ENCODE measurements at regions not wholly inside any gene's neighbourhood (a gene's known extent, or its start where the extent isn't known, plus 50 kb on each side); places are given as distances from the start of the nearest gene placed in this dataset.

DNA sequence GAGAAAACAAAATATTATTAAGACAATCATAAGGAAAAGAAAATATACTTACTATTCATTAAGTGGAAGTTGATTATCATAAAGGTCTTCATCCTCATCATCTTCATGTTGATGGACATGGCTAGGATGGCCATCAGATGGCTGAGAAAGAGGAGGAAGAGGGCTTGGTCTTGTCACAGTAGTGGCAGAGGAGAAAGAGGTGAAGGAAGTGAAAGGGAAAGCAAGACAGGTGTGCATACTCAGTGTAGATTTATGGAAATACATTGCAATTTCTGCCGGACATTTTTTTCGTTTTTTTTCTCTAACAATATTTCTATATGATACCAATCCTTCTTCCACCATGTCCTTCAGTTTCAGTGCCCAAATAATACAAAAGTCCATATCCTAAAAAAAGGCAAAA lies 1409.8 kb downstream of the PCDH7 start:
- DNase-seq (ENCODE audit: low read depth), result no peak

DNA sequence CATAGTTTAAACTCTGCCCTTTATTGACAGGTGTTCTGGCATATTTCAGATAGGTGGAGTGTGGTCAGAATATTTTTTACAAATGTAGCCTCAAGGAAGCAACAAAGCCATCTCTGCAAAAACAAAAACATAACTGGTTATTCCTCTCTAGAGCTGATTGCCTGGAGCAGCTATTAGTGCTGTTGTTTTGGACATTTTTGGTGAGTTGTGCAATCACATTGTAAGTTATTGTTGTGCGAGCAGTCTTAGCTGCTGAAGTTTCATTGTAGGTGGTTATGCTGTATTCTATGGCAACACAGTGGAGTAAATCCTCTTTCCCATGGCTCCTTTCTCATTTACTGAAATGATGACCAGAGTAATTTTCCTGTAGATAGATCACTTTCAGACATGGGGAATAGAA lies 1413.0 kb downstream of the PCDH7 start:
- no peak for DNase-seq (ENCODE audit: low read depth)

DNA sequence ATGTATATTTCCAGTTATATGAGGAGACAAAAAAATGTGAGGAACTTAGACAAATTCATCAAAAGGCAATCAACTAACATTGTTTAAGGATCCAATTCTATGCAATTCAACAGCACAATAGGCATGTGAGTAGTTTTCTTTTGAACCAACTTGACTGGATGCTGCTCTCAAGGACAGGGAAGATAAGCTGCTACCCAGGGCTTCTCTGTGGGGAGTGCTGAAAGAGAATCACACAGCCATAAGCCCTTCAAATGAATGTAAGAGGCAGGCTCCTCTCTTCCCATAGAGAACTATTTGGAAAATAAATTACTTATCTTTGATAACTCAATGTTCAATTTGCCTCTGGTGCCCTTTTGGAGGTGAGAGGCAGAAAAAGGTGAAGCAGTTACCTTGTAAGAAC lies 1413.6 kb downstream of the PCDH7 start:
- DNase-seq (ENCODE audit: low read depth), result no peak

DNA sequence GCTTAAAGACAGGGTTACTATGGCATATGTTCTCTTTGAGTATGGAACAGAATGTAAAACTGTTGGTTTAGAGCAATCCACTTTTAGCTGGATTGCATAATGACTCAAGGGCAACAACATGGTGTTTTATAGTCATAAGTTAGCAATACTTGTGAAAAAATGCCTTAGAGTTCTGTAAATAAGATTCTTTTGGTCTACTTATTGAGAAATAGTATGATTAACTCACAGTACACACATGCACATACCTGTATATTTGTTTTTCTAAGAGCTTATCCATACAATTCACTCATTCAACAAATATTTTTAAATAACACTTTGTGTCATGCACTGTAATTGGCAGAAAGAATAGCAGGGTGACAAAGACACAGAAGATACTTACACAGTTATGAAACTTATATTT lies 1415.5 kb downstream of the PCDH7 start:
- no peak for DNase-seq (ENCODE audit: low read depth)

DNA sequence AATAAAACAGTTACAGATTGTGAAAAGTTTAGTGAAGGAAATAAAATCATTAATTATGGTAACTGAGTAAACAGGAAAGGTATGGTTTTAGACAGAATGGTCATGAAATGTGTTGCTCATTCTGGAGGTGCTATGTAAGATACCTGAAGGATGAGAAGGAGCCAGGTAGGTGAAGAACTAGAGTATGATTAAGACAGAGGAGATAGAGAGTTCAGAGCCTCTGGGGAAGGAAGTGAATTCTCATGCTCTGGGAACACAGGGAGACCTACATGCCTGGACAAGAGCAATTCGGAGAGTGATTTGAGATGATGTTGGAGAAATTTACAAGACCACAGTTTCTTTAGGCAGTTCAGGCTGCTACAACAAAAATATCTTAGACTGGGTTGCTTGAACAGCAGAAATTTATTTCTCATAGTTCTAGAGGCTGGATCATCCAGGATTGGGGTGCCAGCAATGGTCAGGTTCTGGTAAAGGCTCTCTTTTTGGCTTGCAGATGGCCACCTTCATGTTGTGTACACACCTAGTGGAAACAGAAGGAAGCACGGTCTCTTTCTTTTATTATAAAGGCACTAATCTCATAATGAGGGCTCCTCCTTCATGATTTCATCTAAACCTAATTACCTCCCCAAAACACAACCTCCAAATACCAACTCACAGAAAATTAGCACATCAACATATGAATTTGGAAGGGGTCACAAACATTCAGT lies 1416.1 kb downstream of the PCDH7 start:
- DNase-seq (ENCODE audit: low read depth), result no peak

DNA sequence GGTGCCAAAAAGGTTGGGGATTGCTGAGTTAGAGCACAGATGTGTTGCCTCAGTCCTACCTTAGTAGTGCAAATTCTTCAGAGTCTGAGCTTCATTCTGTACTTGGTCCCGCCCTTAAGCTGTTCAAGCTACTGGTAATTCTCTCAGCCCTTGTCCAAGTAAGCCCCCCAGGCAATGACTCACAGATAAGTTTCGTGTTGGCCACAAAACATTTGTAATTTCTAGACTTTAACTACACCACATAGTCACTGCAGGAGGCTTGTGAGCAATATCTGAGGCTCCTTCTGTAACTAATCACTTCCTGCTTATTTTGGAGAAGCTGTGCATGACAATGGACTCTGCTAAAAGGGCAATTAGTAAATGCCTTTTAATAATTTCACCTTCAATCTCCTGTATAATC lies 1420.5 kb downstream of the PCDH7 start:
- DNase-seq (ENCODE audit: low read depth), result peak; percentile 16

DNA sequence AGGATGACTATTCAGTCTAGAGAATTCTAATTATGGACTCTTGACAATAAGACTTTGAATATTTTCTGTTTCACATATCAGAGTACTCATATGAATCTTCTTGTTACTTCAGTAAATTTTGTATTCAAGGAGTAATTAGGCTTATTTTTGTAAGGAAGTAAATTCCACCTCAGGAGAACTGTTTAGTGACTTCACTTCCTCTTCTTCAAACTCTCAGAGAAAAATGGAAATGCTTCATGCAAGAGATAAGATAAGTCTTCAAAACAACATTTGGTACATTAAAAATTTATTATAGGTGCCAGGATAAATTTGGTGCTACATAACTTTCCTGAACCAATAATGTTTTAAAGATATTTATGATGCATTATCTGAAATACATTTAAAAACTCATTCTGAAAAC lies 1421.9 kb downstream of the PCDH7 start:
- no peak for DNase-seq (ENCODE audit: low read depth)

DNA sequence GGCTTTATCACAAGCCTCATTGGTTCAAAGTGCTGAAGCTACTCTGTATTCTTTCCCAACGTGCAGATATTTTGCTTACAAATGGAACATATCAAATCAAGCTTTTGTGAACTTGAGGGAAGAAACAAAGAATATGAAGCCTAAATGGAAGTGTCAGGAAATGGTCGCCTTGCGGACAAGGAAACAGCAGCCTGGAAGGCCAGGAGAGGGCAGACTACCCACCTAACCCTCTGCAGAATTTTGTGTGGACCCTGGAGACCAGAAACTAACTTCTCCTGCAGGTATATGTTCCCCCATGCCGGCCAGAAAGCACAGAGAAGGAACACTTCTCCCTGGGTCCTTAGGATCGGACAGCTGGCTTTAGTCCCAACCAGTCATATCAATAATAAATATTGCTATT lies 1425.8 kb downstream of the PCDH7 start:
- no peak for DNase-seq (ENCODE audit: low read depth)

DNA sequence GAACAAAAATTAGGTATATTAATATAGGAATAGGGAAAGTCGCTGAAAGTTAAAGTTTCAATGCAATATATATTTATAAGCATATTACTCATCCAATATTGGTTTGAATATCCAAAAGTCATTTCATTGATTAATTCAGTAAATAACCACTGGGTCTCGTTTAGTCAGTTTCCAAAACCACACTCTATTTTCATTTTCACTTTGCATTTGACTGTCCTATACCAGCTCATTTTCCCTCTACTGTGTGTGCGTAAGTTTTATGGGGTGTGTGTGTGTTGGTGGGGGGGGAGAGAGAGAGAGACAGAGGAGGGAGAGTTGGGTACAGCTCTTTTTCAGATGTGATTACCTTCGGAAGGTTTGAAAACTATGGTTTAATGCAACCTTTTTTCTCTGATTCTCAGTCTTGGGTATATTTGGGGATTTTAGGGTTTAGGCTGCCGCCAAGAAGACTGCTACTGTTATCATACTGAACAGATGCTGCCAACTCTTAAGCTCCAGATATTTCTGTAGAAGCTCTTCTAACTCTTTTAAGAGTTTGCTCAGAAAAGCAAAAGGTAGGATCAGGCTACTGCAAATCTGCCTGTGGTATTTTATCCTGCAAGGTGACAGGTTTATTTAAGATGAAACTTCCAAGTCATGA lies 1427.4 kb downstream of the PCDH7 start:
- no peak for DNase-seq (ENCODE audit: low read depth)

DNA sequence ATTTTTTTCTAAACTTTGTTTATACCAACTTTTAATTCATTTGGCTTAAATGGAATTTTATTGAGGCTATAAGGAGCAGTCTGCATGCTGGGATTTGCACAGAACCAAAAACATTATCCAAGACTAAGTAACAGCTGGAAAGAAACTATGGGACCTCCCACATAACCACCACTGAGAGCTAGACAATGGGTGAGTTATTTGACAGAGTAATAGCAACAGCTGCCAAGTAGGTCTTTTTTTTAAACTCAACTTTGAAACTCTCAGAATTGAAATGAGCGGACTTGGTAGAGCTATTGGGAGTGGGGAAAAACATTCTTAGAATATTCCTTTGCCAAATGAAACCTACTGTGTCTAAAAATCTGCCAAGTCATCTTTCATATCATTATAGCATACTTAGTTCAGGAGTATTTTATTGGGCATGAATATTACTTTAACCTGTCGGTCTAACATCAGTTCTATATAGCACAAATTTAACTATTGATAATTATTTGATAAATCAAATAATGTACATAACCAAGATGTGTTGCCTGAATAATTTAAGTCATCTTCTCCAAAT lies 1428.0 kb downstream of the PCDH7 start:
- peak; percentile 74 for DNase-seq (ENCODE audit: low read depth)

DNA sequence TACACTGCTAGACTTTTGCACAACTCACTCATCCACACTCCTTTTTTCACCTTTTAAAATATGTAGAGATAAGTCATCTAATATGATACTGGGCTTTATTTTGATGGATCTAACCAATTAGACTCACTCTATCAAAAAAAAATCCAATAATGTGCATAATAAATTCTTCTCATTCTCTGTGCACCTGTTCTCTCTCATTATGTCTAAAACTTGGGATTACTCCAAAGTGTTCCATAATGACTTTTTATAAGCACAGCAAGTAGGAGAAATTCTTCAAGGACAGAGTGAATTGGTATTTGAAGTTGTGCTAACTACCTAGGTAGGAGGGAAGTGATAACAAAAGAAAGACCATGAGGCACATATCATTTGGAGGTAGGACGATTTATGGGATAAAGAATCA lies 1438.8 kb downstream of the PCDH7 start:
- DNase-seq (ENCODE audit: low read depth), result no peak

DNA sequence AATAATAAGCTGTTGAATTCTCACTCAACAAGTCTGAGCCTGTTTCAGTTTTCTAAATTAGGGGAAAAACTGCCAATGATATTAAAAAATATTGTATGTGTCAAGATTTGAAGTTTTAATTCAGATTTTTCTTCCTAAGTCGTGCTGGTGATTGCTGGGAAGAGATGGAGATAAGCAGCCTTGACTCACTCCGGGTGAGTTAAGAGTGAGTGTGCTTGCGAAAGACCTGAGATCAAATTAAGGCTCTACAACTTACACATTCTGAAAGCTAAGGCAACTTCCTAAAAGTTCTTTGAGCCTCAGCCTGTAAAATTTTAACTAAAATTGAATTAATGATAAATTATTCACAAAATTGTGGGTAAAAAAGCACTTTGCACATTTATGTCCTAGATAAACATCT lies 1441.2 kb downstream of the PCDH7 start:
- DNase-seq (ENCODE audit: low read depth), result no peak

DNA sequence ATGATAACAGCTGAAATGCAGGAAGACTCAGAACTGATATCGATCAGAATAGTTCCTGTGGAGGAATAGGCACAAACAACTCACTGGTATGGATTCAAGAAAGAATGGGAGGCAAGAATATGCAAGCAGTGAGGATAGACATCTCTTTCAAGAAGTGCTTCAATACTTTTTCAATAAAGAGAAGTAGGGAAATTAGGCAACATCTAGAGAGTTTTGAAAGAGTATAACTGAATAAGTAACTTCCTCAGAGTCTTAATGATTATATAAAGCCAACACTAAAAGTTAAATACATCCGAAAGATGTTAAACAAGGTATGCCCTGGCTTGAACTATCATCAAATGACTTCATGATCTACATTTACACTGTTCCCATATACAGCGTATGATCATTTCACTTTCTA lies 1443.0 kb downstream of the PCDH7 start:
- DNase-seq (ENCODE audit: low read depth), result no peak

DNA sequence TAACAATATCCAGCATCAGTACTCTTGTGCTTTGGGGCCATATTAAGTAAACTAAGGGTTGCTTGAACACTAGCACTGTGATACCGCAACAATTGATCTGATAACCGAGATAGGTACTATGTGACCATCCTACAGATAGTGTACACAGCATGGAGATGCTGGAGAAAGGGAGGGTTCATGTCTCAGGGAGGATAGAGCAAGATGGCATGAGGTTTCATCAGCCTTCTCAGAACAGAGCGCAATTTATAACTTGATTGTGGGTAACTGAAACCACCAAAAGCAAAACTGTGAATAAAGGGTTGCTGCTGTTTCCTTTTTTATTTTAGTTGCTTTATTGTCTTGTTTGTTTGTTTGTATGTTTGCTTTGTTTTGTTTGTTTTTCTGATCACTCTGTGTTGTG lies 1449.7 kb downstream of the PCDH7 start:
- DNase-seq (ENCODE audit: low read depth), result no peak

DNA sequence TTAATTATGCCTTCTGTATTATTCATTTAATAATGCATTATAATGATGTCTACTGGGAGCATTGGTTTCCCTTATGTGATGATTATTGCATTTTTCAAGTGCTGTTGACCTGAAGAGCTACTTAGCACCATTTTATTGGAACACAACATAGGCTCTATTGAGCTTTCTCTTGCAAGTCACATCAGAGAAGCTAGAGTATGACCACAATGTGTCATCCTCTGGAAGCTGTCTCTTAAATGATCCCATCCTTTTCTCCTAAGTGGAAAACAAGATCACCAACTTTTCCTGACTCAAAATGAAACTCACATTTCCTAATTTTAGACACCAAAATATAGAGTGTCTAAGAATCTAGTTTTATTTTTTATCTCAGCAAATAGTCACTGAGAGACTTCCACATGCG lies 1451.9 kb downstream of the PCDH7 start:
- DNase-seq (ENCODE audit: low read depth), result no peak

DNA sequence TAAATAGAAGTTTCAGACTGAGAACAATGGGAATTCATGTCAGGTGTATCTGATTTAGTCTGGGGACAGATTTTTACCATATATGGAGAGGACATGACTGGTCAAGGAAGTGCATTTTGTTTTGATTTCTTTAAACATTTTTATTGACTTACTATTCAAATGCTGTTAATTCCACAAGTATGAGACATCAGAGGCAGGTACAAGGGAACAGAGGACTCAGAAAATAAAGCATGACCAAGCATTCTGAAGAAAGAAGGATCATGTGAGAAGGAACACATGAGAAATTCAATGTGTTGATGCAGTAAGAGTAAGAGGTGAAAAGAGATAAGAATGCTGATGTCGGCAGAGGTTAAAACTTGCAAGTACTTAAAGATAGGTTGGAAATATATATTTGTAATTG lies 1452.6 kb downstream of the PCDH7 start:
- no peak for DNase-seq (ENCODE audit: low read depth)

DNA sequence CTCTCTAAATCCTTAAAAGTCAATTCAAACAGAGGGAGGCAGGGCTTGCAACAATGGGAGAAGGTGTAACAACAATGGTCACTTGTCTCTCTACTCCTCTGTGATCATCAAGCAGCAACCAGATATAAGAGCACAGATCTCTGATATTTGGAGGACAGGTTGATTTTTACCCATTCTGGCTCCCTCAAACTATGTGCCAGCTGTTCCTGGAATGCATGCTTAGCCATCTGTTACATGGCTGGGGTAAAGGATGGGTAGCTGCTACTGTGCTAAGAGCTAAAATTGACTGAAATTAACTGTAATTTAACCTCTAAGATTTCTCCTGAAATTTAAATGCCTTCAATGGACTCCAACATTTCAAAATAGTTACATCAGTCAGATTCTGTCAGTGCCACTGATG lies 1459.9 kb downstream of the PCDH7 start:
- peak; percentile 22 for DNase-seq (ENCODE audit: low read depth)

DNA sequence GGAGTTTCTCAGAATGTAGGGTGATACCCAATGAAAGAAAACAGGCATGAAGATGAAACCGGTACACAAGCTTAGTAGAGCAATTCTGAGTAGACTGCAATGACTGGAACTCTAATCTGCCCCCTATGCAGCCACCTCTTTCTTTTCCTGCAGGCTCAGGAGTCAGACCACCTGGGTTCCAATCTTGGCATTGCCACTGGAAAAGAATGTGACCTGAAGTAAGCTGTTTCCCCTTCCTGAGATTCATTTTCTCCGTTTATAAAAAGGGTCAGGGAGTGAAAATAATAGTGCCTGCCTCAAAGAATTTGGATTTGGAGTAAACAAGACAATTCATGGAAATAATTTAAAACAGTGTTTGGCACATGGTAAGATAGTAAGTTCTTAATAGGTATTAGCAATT lies 1464.0 kb downstream of the PCDH7 start:
- DNase-seq (ENCODE audit: low read depth), result no peak

DNA sequence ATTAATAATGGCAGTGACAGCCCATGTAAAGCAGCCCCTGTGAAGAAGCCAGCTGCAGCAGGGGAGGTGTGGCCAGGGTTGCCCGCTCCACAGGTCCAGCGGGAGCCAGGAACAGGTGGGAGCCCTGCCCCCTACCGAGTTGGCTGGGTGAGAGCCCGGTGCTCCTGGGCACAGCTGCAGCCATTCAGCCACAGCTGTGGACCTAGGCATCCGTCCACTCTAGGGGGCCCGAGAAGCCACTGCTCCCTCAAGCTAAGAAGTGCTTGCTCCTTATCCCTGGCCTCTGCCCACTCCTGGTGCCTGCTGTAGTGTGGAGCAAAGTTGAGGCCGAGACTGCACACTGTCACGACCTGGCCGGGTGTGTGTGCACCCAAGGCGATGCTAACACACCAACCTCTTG lies 1469.0 kb downstream of the PCDH7 start:
- no peak for DNase-seq (ENCODE audit: low read depth)

DNA sequence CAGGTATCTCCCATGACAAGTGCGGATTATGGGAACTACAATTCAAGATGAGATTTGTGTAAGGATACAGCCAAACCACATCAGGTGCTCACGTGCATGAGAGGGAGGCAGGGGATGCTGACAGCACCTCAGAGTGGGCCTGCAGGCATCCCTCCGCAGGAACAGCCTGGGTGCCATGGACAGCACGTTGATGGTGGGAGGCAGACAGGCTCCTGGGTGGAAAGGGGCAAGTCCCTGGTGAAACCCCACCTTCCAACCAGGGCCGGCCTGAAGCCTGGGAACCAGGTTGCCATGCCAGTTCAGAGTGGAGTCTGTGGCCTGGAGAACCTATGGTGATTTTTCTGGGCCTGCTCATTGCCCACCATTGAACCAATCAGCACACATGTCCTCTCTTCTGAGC lies 1469.6 kb downstream of the PCDH7 start:
- no peak for DNase-seq (ENCODE audit: low read depth)

DNA sequence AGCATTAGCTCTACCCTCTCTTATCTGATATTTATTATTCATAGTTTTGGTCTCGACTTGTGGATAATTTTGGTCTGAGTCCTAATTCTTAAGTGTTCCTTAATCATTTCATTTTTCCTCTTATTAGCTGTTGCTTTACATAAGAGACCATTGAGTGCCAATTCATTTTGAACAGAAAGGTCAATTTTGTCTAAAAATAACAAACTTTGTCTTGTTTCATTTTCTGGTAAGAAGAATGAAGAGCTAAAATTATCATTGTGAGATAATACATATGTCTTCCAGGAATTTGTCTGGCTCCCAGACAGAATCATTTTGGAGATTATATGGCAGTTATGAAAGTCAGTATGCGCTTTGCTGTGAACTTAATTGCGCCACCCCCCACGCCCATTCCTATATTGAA lies 1471.8 kb downstream of the PCDH7 start:
- no peak for DNase-seq (ENCODE audit: low read depth)

DNA sequence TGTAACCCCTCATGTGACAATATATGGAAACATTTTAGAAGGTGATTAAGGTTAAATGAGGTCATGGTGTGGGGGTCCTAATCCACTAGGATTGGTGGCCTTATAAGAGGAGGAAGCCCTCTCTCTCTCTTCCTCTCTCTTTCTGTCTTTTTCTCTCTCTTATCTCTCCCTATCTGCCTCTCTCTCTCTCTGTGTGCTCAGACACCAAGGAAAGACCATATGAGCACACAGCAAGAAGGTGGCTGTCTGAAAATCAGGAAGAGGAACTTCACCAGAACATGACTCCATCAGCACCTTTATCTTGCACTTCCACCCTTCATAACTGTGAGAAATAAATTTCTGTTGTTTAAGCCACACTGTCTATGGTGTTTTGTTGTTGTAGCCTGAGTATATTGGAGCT lies 1472.2 kb downstream of the PCDH7 start:
- no peak for DNase-seq (ENCODE audit: low read depth)

DNA sequence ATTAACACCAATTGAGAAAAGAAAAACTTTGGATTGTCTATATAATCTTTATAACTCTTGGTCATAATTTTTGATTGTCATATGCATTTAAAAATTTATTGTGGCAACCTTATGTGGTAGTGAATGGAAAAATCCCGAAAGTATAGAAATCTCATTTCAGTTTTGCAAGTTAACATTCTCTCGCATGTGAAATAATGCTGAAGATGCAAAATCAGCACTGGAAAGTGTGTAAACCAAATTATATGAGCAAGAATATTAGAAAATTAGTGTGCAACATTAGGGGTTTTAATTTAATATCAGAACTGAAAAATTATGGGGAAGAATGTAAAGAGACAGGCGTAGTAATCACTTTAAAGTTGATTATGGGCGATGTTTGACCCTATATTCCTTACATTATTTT lies 1472.8 kb downstream of the PCDH7 start:
- no peak for DNase-seq (ENCODE audit: low read depth)
